Spleen (tissue), 7 donors: ENCODE measurements at regions not wholly inside any gene's neighbourhood (a gene's known extent, or its start where the extent isn't known, plus 50 kb on each side); places are given as distances from the start of the nearest gene placed in this dataset.

ENCODE experiments used
- POLR2A ChIP-seq, 3 donors: fragments of 450-650 bp; IDR thresholded peaks; one replicate each; pipeline ENCODE4 v1.5.1; 2017; ENCODE audit warnings: antibody characterized with exemption in 3 of 3, mild to moderate bottlenecking in 1 of 3
- TF ChIP-seq, protein P1 (sequence below), 11 experiments: fragments of 200-600 bp in 7 of 11; fragments of 450-650 bp in 4 of 11; sonication (generic) in 4 of 11; IDR thresholded peaks in 8 of 11; conservative IDR thresholded peaks in 3 of 11; 1 replicate in 7 of 11; 2 replicates in 4 of 11; pipeline versions ENCODE4 v1.4.0 to v1.8.0; 2016 to 2021; ENCODE audit warnings: antibody characterized with exemption in 11 of 11, inconsistent platforms in 4 of 11, mild to moderate bottlenecking in 1 of 11
- donor health status: DM: no; HTN: no; CAD: no; lungs with moderate emphysema.
- donor health status: DM: no; HTN: no; CAD: no.
- donor health status: DM: no; HTN: no; CAD: no.

DNA sequence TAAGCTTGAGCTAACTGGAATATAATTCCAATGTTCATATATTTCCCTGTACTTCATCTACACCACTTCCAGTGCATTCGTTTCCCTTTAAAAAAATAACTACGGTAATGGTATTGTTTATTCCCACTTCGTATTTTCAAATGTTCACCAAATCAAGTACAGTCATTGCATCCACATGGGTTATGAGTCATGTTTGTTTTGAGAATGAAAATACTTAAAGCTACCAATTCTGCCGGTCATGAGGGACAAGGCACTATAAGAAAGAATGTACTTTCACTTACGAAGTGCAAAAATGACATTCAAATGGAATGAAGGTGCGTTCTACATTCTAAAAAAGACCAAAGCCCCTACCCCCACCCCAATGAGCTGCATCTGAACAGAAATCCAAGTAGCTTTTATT is 174.4 kb upstream of the FGF13 start:
- TF ChIP-seq, protein P1, sequence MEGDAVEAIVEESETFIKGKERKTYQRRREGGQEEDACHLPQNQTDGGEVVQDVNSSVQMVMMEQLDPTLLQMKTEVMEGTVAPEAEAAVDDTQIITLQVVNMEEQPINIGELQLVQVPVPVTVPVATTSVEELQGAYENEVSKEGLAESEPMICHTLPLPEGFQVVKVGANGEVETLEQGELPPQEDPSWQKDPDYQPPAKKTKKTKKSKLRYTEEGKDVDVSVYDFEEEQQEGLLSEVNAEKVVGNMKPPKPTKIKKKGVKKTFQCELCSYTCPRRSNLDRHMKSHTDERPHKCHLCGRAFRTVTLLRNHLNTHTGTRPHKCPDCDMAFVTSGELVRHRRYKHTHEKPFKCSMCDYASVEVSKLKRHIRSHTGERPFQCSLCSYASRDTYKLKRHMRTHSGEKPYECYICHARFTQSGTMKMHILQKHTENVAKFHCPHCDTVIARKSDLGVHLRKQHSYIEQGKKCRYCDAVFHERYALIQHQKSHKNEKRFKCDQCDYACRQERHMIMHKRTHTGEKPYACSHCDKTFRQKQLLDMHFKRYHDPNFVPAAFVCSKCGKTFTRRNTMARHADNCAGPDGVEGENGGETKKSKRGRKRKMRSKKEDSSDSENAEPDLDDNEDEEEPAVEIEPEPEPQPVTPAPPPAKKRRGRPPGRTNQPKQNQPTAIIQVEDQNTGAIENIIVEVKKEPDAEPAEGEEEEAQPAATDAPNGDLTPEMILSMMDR (IDR thresholded peaks at IDR 0.05 in 8 of 11, conservative IDR thresholded peaks at IDR 0.05 in 3 of 11) = no peak
- TF ChIP-seq POLR2A (IDR thresholded peaks at IDR 0.05) = no peak
